T-helper 2 cell (primary cell): ENCODE measurements at regions not wholly inside any gene's neighbourhood (a gene's known extent, or its start where the extent isn't known, plus 50 kb on each side); places are given as distances from the start of the nearest gene placed in this dataset.
"Not testable (repeated sequence)": the region's sequence is repeated elsewhere in the genome, so short reads cannot be mapped to it uniquely, and the experiment has no call there.

ENCODE experiments used
- DNase-seq, 5 experiments: peaks; one replicate each; pipeline versions ENCODE4 v3.0.0 to v3.0.0-alpha.2; 2012 to 2022

DNA sequence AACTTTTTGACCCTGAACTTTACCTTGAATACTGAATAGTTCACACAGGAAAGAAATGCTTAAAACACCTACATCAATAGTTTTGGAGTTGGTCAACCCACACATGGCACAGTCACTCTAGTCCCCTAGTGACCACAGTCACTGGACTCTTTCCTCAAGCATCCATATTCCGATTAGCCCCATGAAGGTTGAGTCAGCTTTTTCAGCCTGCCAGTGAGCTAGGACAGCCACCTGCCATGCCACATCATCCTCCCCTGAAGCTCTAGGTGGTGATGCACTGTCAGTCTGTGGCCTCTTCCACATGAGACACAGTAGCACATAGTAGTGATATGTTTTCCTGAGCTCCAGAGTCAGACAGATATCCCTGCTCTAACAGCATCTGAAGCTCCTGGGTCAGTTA lies 537.2 kb downstream of the XPNPEP1 start:
- DNase-seq, result no peak

DNA sequence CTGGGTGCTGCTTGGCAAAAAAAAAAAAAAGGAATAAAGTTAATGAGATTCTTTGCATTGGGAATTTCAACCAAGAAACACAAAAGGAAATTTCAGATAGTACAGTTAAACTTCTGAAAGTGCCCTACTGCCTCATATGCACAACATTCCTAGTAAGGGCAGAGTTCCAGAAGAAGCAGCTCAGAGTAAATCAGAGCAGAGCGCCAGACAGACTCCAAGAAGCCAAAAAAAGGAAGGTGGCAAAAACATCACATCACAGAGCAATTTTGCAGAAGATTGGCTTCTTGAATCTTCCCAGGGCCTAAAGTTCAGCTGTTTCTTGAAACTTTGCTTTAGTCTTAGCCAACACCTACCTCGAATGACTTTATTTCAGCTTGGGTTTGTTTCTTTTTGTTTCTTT lies 544.1 kb downstream of the XPNPEP1 start:
- no peak for DNase-seq

GRCh38 chr10:109374215-109374614 lies 549.1 kb downstream of the XPNPEP1 start:
- no peak for DNase-seq

DNA sequence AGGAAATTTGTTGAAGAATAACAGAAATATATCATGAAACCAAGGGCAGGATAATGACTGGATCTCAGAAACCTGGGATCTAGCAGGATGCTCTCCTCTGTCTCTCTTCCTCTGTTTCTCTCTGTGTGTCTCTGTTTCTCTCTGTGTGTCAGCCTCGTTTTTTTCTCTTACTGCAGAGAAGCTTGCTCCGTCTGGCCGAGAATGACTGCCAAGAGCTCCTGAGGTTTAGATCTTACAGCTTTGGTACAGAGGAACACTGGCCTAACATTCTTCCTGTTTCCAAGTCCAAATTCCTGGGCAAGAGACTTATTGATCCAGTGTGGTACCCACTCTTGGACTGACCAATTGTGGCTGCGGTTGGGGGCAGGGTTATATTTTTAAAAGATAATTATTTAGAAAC lies 564.0 kb downstream of the XPNPEP1 start:
- no peak for DNase-seq

GRCh38 chr10:109358325-109358724 lies 565.0 kb downstream of the XPNPEP1 start:
- DNase-seq, result no peak

DNA sequence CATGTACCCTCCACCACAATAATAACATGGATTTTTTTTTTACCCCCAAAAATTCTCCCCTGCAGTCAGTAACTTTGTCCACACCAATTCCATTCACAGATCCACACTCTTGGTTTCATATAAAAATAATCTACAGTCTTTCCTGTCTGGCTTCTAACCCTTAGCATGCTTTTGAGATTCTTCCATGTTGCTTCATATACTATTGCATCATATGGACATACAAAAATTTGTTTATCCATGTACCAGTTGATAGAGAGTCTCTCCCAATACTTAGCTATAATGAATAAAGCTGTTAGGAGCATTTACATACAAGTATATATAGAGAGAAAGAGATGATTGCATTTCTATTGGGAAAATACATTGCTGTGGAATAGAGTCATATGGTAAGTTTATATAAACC lies 575.0 kb downstream of the XPNPEP1 start:
- no peak for DNase-seq

- DNase-seq, result no peak
Measured at GRCh38 chr10:109343293-109343692, 580.0 kb downstream of the XPNPEP1 start.

DNA sequence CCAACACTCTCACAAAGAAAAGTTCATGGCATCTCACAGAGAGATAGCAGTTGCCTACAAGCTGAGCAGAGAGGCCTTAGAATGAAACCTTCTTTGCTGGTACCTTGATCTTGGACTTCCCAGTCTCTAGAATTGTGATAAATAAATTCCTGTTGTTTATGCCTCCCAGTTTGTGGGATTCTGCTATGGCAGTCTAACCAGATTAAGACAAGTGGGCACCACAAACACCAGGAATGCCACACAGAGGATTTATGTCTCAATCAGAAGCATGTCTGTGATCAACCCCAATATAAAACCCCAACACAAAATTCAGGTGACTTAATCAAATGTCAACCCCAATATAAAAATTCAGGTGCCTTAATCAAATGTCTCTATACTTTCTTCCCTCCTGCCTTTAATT lies 581.3 kb downstream of the XPNPEP1 start:
- no peak for DNase-seq

GRCh38 chr10:109328001-109328400 lies 595.3 kb downstream of the XPNPEP1 start:
- no peak for DNase-seq

- no peak for DNase-seq
Measured at GRCh38 chr10:109327266-109327665, 596.0 kb downstream of the XPNPEP1 start.

GRCh38 chr10:109324721-109325120 lies 598.6 kb downstream of the XPNPEP1 start:
- DNase-seq, result no peak

DNA sequence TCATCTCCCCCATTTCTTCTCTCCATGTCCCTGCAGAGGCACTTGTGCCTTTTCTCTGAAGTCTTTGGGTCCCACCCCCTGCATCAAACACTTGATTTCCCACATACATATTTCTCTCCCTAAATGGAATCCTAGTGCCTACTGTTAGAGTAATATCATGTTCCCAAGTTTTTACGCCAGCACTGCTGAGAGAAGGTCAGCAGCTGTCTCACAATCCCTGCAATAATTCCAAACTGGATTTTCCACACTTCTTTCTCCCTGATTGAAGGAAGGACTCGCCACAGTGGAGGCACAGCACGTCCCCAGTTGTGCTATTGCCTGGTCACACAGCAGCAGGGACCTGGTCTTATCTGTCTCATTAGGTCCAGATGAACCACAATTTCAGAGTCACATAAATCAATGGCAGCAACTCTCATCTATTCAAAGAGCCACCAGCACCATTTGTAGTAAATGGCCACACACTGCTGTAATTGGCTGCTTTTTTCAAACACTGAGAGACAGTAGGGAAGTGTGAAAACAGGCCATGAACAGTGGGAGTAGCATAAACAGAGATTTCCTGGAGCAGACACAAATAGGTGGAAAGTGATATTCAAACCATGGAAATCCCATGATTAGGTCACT lies 605.5 kb downstream of the XPNPEP1 start:
- no peak for DNase-seq

- not testable (repeated sequence) for DNase-seq
Measured at GRCh38 chr10:109314016-109314415, 609.3 kb downstream of the XPNPEP1 start.

DNA sequence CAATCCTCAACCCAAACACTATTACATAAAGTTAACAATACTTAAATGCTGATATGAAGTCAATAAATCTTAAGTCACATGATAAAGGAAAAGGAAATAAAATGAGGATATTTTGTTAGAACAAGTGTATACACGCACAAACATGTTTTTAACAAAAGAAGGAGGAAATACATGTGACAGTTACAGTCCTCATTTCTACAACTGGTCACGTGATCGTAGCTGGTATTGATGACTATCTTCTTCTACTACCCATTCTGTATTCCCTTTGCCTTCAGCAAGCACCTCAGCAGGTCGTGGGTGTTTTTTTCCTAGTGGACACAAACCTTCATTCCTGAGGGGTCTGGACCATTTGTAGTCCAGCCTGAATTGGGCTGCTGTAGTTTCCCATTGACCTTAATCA lies 610.8 kb downstream of the XPNPEP1 start:
- not testable (repeated sequence) for DNase-seq

GRCh38 chr10:109308971-109309370 lies 614.3 kb downstream of the XPNPEP1 start:
- no peak for DNase-seq

- not testable (repeated sequence) for DNase-seq
Measured at GRCh38 chr10:109307102-109307501, 616.2 kb downstream of the XPNPEP1 start.

GRCh38 chr10:109306698-109307097 lies 616.6 kb downstream of the XPNPEP1 start:
- DNase-seq, result no peak

DNA sequence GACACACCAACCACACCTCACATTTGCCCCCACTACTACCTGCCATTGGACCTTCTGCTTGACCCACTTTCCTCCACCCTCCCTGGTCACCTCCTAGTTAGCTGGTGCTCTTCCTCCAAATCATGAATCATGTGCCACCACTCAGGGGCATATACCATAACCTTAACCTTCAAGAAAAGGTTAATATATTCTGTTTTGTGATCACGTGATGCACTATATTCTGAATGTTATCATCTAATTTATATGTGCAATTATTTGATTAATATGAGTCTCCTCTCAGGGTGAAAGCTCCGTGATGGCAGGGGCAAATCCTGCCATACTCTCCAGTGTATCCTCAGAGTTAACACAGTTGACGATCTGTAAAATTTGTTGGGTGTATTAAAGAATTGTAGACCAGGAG lies 635.5 kb downstream of the XPNPEP1 start:
- DNase-seq, result no peak

- DNase-seq, result no peak
Measured at GRCh38 chr10:109282510-109282909, 640.8 kb downstream of the XPNPEP1 start.

DNA sequence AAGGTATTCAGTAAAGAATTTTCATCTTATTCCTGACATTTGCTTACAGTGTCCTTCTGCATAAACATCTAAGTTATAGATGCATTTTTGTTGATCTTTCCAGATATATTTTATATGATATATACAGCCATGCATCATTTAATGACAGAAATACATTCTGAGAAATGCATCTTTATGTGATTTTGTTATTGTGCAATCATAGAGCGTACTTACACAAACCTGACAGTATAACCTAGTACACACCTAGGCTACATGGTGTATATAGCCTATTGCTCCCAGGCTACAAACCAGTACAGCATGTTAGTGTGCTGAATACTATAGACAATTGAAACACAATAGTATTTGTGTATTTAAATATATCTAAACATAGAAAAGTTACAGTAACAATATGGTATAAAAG lies 642.0 kb downstream of the XPNPEP1 start:
- no peak for DNase-seq

- no peak for DNase-seq
Measured at GRCh38 chr10:109280837-109281236, 642.5 kb downstream of the XPNPEP1 start.

GRCh38 chr10:109277456-109277855 lies 645.9 kb downstream of the XPNPEP1 start:
- no peak for DNase-seq

GRCh38 chr10:109275960-109276359 lies 647.4 kb downstream of the XPNPEP1 start:
- no peak for DNase-seq

- no peak for DNase-seq
Measured at GRCh38 chr10:109274681-109275080, 648.6 kb downstream of the XPNPEP1 start.

GRCh38 chr10:109270173-109270572 lies 653.1 kb downstream of the XPNPEP1 start:
- DNase-seq, result no peak
